Astrocyte (in vitro differentiated cells and primary cell): ENCODE measurements at regions not wholly inside any gene's neighbourhood (a gene's known extent, or its start where the extent isn't known, plus 50 kb on each side); places are given as distances from the start of the nearest gene placed in this dataset.

ENCODE experiments used
- CTCF ChIP-seq: IDR thresholded peaks from 2 replicates; pipeline ENCODE4 v1.5.1; 2011; ENCODE audit warnings: low read depth, mild to moderate bottlenecking, inconsistent platforms, low read length, moderate library complexity; ENCODE audit not compliant: insufficient read depth
- EZH2 ChIP-seq: IDR thresholded peaks from 2 replicates; pipeline ENCODE4 v1.6.1; 2012; ENCODE audit warnings: mild to moderate bottlenecking, low read length, inconsistent platforms; ENCODE audit not compliant: insufficient read depth

GRCh38 chr20:53779822-53780221 is 186.2 kb upstream of the ZNF217 start:
- TF ChIP-seq CTCF (no peak), EZH2 (no peak)
